ENCODE measurements at regions not wholly inside any gene's neighbourhood (a gene's known extent, or its start where the extent isn't known, plus 50 kb on each side); places are given as distances from the start of the nearest gene placed in this dataset.

DNA sequence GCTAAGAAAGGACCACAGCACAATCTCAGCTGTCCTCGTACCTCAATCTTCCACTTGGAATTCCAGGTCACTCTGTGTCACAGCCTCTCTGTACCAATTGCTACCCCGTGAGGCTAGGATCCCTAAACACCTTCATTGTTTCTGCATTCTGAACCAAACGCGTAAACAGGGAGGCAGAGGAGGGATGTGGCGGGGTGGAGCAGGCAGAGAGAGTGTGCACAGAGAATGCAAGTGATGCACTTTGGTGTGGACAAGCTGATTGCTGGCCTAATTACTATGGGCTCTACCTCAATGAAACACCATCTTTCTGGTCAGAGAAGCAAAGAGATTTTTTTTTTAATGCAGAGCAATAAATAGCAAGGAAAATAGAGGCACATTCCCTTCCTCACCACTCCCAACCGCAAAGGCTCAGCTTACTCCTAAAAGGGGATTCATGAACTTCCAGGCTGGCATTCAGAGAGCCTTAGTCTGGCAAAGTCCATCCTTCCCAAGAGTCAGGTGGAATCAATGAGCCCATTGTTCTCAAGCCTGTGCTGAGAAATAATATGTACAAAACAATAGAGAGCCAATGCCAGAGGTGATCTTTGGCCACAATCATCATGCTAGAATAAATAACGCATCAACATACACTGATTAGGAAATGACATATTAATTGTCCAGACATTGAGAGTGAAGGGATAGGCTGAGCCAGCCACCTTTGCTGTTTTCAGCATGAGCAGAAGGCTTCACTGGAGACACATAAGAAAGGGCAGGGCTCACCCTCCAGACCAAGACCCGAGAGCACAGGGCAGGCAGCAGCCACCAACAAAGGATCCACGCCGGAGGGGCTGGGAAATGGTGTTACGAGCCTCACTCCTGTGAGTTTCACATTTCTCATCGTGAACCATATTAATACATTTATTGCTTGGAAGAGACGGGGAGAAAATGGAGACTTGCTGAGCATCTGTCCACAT, 278.8 kb downstream of the ENC1 start:
- Mint-ChIP-seq H3K27me3 (ENCODE audit: low read depth) (no peaks in the 10 kb centered on the region), H3K36me3 (ENCODE audit: low read depth) (no peaks in the 10 kb centered on the region), H3K27ac (ENCODE audit: unreplicated experiment) (no peak overlapping the region), H3K4me1 (ENCODE audit: low read depth) (no peaks in the 10 kb centered on the region), H3K9me3 (ENCODE audit: low read depth) (peaks cover 8% of the 10 kb centered on the region), H3K4me3 (ENCODE audit: unreplicated experiment) (no peak overlapping the region)
- DNase-seq (ENCODE audit: low spot score), result no peak
- TF ChIP-seq, protein P1, sequence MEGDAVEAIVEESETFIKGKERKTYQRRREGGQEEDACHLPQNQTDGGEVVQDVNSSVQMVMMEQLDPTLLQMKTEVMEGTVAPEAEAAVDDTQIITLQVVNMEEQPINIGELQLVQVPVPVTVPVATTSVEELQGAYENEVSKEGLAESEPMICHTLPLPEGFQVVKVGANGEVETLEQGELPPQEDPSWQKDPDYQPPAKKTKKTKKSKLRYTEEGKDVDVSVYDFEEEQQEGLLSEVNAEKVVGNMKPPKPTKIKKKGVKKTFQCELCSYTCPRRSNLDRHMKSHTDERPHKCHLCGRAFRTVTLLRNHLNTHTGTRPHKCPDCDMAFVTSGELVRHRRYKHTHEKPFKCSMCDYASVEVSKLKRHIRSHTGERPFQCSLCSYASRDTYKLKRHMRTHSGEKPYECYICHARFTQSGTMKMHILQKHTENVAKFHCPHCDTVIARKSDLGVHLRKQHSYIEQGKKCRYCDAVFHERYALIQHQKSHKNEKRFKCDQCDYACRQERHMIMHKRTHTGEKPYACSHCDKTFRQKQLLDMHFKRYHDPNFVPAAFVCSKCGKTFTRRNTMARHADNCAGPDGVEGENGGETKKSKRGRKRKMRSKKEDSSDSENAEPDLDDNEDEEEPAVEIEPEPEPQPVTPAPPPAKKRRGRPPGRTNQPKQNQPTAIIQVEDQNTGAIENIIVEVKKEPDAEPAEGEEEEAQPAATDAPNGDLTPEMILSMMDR (IDR thresholded peaks at IDR 0.05), result no peak

DNA sequence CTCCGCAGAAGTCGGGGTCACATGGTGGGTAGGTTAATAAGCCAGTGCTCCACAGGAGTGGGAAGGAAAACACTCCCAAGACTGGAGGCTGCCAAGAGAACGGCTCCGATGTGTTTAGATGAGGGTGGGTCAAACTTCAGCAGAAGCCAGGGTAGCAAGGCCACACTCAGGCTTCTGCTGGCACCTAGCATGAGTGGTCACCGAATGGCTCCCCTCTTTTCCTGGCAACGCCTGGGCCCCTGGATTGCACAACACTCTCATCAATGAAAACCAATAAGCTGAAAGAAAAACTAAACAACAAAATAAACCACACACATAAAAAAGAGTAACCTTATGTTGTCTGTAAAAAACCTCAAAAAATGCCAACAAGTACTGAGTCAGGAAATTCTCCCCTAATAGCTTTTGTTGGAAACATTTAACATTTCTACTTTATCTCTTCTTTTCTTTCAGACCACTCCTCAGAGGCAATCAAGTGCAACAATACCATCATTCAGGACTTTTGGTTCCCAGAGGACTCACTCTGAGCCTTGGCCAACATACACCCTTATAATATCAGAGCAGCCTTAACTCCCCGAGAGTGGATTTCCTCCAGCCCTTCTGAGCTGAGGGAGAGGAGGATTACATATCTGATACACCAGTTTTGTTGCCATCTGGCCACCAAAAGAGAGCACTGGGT, 279.9 kb downstream of the ENC1 start:
- no peak overlapping the region for H3K27ac Mint-ChIP-seq (ENCODE audit: unreplicated experiment)
- DNase-seq (ENCODE audit: low spot score), result no peak
- H3K36me3 Mint-ChIP-seq (ENCODE audit: low read depth), result no peaks in the 10 kb centered on the region
- peaks cover 2% of the 10 kb centered on the region for H3K9me3 Mint-ChIP-seq (ENCODE audit: low read depth)
- TF ChIP-seq, protein P1 (IDR thresholded peaks at IDR 0.05), result no peak
- H3K27me3 Mint-ChIP-seq (ENCODE audit: low read depth), result no peaks in the 10 kb centered on the region
- H3K4me3 Mint-ChIP-seq (ENCODE audit: unreplicated experiment), result no peak overlapping the region
- H3K4me1 Mint-ChIP-seq (ENCODE audit: low read depth), result no peaks in the 10 kb centered on the region

DNA sequence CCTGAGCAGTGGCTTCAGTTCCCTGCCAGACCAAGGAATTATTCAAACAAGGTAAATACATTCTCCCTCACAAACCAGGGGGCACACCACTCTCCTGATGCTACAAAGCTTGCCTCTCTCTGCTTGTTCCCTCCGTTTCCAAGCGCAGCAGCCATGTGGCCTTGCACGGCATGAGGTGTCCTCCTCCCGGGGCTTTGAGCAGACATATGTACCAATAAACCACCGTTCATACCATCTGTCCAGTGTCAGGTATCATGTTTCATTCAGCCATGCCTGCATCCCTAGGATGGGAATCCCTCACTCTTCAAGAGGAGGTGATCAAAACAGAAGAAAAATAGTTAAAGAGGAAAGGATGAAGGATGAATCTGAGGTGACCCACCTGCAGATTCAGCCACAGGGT, 282.7 kb downstream of the ENC1 start:
- H3K4me3 Mint-ChIP-seq (ENCODE audit: unreplicated experiment), result no peak overlapping the region
- H3K27me3 Mint-ChIP-seq (ENCODE audit: low read depth), result no peaks in the 10 kb centered on the region
- H3K9me3 Mint-ChIP-seq (ENCODE audit: low read depth), result no peaks in the 10 kb centered on the region
- TF ChIP-seq, protein P1 (IDR thresholded peaks at IDR 0.05), result no peak
- H3K36me3 Mint-ChIP-seq (ENCODE audit: low read depth), result no peaks in the 10 kb centered on the region
- no peak for DNase-seq (ENCODE audit: low spot score)
- no peak overlapping the region for H3K27ac Mint-ChIP-seq (ENCODE audit: unreplicated experiment)
- no peaks in the 10 kb centered on the region for H3K4me1 Mint-ChIP-seq (ENCODE audit: low read depth)

DNA sequence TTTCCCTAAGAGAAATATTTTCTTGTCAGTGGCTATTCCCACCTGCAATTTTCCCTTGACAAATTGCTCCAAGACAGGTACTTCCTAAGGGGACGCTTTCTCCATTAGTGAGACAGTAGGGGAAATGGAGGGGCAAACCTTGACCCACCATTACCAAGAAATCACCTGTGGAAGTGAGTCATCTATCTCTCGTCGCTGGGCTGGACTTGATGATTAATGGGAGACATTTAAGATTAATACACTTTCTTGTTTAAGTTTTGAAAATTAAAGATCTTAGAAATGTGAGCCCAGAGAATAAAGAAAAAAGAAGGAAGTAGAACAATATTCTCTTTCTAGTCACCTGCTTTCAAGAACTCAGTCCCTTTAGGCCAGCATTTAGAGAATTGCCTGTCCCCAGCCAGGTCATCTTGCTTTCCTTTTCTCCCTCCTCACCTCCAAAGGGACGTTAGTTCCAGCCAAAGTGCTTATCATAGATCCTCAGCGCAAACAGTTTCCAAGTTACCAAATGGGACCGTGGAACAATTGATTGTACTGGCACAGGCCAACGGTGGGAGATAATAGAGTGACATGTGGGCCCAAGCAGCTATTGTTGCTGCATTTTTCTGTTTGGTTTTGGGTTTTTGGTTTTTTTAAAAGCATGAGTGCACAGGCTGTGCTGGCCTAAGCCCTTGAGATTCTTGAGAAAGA, 284.4 kb downstream of the ENC1 start:
- Mint-ChIP-seq H3K4me3 (ENCODE audit: unreplicated experiment) (no peak overlapping the region), H3K9me3 (ENCODE audit: low read depth) (no peaks in the 10 kb centered on the region), H3K36me3 (ENCODE audit: low read depth) (no peaks in the 10 kb centered on the region), H3K4me1 (ENCODE audit: low read depth) (peaks cover 6% of the 10 kb centered on the region), H3K27me3 (ENCODE audit: low read depth) (no peaks in the 10 kb centered on the region), H3K27ac (ENCODE audit: unreplicated experiment) (no peak overlapping the region)
- DNase-seq (ENCODE audit: low spot score), result no peak
- TF ChIP-seq, protein P1 (IDR thresholded peaks at IDR 0.05), result no peak
